Sigmoid colon (tissue), 6 donors: ENCODE measurements at regions not wholly inside any gene's neighbourhood (a gene's known extent, or its start where the extent isn't known, plus 50 kb on each side); places are given as distances from the start of the nearest gene placed in this dataset.

Experiments
- DNase-seq: peaks from one replicate; pipeline ENCODE4 v3.0.0-alpha.2; 2019
- H3K27ac ChIP-seq, 4 donors: fragments of 200-600 bp; sonication (generic); one replicate each; pipeline ENCODE4 v1.5.1; 2016 to 2019; ENCODE audit warnings: mild to moderate bottlenecking in 1 of 4
- H3K27me3 ChIP-seq, 3 donors: fragments of 200-600 bp; sonication (generic); one replicate each; pipeline ENCODE4 v1.5.1; 2019; ENCODE audit warnings: mild to moderate bottlenecking in 1 of 3
- H3K36me3 ChIP-seq, 4 donors: fragments of 200-600 bp; sonication (generic); one replicate each; pipeline ENCODE4 v1.5.1; 2016 to 2019
- H3K4me1 ChIP-seq, 4 donors: fragments of 200-600 bp; sonication (generic); one replicate each; pipeline ENCODE4 v1.5.1; 2017 to 2019
- H3K4me3 ChIP-seq, 4 donors: fragments of 200-600 bp; sonication (generic); one replicate each; pipeline ENCODE4 v1.5.1; 2017 to 2019; ENCODE audit warnings: mild to moderate bottlenecking in 2 of 4, moderate library complexity in 1 of 4
- H3K9me3 ChIP-seq, 4 donors: fragments of 200-600 bp in 3 of 4; sonication (generic) in 3 of 4; one replicate each; pipeline versions ENCODE4 v1.5.1 to v1.6.1; 2013 to 2019
- EP300 ChIP-seq, 4 donors: sonication (generic); formaldehyde crosslinking; IDR thresholded peaks; one replicate each; pipeline ENCODE4 v1.6.1; 2017; ENCODE audit warnings: antibody characterized with exemption in 4 of 4
- POLR2A ChIP-seq, 2 donors: fragments of 450-650 bp; IDR thresholded peaks; one replicate each; pipeline ENCODE4 v1.6.1; 2016; ENCODE audit warnings: antibody characterized with exemption in 2 of 2, mild to moderate bottlenecking in 2 of 2, moderate library complexity in 2 of 2
- POLR2AphosphoS5 ChIP-seq, 4 donors: sonication (generic); formaldehyde crosslinking; IDR thresholded peaks; one replicate each; pipeline ENCODE4 v1.6.1; 2017; ENCODE audit warnings: antibody characterized with exemption in 4 of 4
- WGBS, 2 donors: extraction: QIAGEN DNeasy Blood & Tissue Kit; methylation state at CpG; one replicate each; pipeline ENCODE4 v1.1.7; 2013; 5-methylcytosine and 5-hydroxymethylcytosine counted together
- intact Hi-C: fragments of 100-400 bp; cut with DNase I; formaldehyde crosslinking; loops from one replicate; pipeline ENCODE4 v1.15.1; 2023
- TF ChIP-seq, protein P1 (sequence below), 4 experiments: fragments of 450-650 bp in 3 of 4; fragments of 200-600 bp in 1 of 4; IDR thresholded peaks; one replicate each; pipeline ENCODE4 v1.5.1; 2016 to 2019; ENCODE audit warnings: antibody characterized with exemption in 4 of 4, mild to moderate bottlenecking in 3 of 4, moderate library complexity in 2 of 4
- donor health status: healthy with polysubstance abuse.
- donor health status: healthy.

DNA sequence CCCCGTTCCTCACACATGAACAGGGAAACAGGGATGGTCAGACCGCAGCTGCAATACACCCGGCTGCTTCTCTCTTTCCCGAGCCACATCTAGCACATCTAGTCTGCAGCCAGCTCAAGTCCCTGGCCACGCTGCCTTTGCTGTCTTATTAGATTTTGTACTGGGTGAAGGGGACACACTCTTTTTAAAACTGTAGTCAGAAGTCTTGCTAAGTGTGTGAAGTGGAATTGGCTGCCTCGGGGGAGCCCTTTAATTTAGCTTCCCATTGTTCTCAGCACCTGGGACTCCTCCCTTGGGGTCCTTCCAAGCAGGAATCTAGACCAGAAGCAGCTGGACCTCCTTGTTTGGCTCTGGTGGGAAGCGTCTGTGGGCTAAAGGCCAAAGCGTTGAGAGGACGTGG is 420.0 kb downstream of the CTTN start:
- intact Hi-C loops: no loop called here
- WGBS, 2 donors: 81 to 89% methylated on average over 9 of the region's 9 CpGs
- Histone ChIP-seq H3K9me3 (no peaks in the 10 kb centered on the region), H3K27ac (no peak overlapping the region), H3K4me1 (peaks cover 0 to 5% (median 0%) of the 10 kb centered on the region in 4 donors), H3K4me3 (no peak overlapping the region), H3K36me3 (no peaks in the 10 kb centered on the region), H3K27me3 (no peaks in the 10 kb centered on the region)
- TF ChIP-seq EP300 (IDR thresholded peaks at IDR 0.05): no peak
- TF ChIP-seq POLR2A (IDR thresholded peaks at IDR 0.05): no peak
- TF ChIP-seq, protein P1, sequence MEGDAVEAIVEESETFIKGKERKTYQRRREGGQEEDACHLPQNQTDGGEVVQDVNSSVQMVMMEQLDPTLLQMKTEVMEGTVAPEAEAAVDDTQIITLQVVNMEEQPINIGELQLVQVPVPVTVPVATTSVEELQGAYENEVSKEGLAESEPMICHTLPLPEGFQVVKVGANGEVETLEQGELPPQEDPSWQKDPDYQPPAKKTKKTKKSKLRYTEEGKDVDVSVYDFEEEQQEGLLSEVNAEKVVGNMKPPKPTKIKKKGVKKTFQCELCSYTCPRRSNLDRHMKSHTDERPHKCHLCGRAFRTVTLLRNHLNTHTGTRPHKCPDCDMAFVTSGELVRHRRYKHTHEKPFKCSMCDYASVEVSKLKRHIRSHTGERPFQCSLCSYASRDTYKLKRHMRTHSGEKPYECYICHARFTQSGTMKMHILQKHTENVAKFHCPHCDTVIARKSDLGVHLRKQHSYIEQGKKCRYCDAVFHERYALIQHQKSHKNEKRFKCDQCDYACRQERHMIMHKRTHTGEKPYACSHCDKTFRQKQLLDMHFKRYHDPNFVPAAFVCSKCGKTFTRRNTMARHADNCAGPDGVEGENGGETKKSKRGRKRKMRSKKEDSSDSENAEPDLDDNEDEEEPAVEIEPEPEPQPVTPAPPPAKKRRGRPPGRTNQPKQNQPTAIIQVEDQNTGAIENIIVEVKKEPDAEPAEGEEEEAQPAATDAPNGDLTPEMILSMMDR (IDR thresholded peaks at IDR 0.05): no peak
- TF ChIP-seq POLR2AphosphoS5 (IDR thresholded peaks at IDR 0.05): no peak
- no peak for DNase-seq

GRCh38 chr11:70819022-70819421 is 420.7 kb downstream of the CTTN start:
- TF ChIP-seq POLR2A (IDR thresholded peaks at IDR 0.05): no peak
- no peak for TF ChIP-seq POLR2AphosphoS5 (IDR thresholded peaks at IDR 0.05)
- TF ChIP-seq, protein P1 (IDR thresholded peaks at IDR 0.05): no peak
- no peak for TF ChIP-seq EP300 (IDR thresholded peaks at IDR 0.05)
- 77 to 85% methylated on average over 15 of the region's 15 CpGs for WGBS, 2 donors
- Histone ChIP-seq H3K9me3 (no peaks in the 10 kb centered on the region), H3K4me1 (peaks cover 0 to 5% (median 0%) of the 10 kb centered on the region in 4 donors), H3K27ac (no peak overlapping the region), H3K36me3 (no peaks in the 10 kb centered on the region), H3K27me3 (peaks cover 0 to 2% (median 0%) of the 10 kb centered on the region in 3 donors), H3K4me3 (no peak overlapping the region)
- DNase-seq: no peak
- intact Hi-C loops: no loop called here

DNA sequence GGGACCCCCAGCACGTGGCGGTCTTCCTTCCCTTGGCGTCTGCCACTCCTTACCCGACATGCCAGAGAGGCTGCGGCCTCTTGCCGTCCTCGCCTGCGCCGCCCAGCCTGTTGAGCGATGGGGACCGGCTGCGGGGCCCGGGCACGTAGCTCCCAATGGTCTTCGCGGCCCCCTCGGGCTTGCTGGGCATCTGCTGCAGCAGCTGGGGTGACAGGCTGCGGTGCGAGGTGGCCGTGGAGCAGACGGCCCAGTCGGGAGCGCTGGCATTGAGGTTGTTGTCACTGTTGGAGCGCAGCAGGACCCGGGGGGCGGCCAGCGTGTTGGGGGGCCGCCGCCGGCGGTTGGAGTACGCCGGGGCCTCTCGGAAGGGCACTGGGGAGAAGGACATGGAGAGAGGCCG is 422.0 kb downstream of the CTTN start:
- TF ChIP-seq EP300 (IDR thresholded peaks at IDR 0.05): no peak
- TF ChIP-seq POLR2AphosphoS5 (IDR thresholded peaks at IDR 0.05): no peak
- TF ChIP-seq, protein P1 (IDR thresholded peaks at IDR 0.05): no peak
- TF ChIP-seq POLR2A (IDR thresholded peaks at IDR 0.05): no peak
- Histone ChIP-seq H3K4me1 (peaks cover 0 to 11% (median under 1%) of the 10 kb centered on the region in 4 donors), H3K36me3 (no peaks in the 10 kb centered on the region), H3K27me3 (peaks cover 0 to 14% (median 0%) of the 10 kb centered on the region in 3 donors), H3K9me3 (no peaks in the 10 kb centered on the region), H3K4me3 (no peak overlapping the region), H3K27ac (no peak overlapping the region)
- DNase-seq: no peak
- 95 to 96% methylated on average over 35 of the region's 35 CpGs for WGBS, 2 donors
- intact Hi-C loops: no loop called here

GRCh38 chr11:70820712-70821111 is 422.4 kb downstream of the CTTN start:
- TF ChIP-seq POLR2AphosphoS5 (IDR thresholded peaks at IDR 0.05): no peak
- TF ChIP-seq POLR2A (IDR thresholded peaks at IDR 0.05): no peak
- TF ChIP-seq, protein P1 (IDR thresholded peaks at IDR 0.05): no peak
- no peak for TF ChIP-seq EP300 (IDR thresholded peaks at IDR 0.05)
- no peak for DNase-seq
- H3K4me3 ChIP-seq: no peak overlapping the region
- peaks cover 0 to 14% (median 0%) of the 10 kb centered on the region in 3 donors for H3K27me3 ChIP-seq
- H3K9me3 ChIP-seq: no peaks in the 10 kb centered on the region
- no peak overlapping the region for H3K27ac ChIP-seq
- no peaks in the 10 kb centered on the region for H3K36me3 ChIP-seq
- H3K4me1 ChIP-seq: peaks cover 0 to 15% (median under 1%) of the 10 kb centered on the region in 4 donors
- 93 to 94% methylated on average over 14 of the region's 14 CpGs for WGBS, 2 donors
- intact Hi-C loops: no loop called here

- no peak overlapping the region for H3K27ac ChIP-seq
- H3K9me3 ChIP-seq: no peaks in the 10 kb centered on the region
- 92 to 94% methylated on average over 7 of the region's 7 CpGs for WGBS, 2 donors
- DNase-seq: no peak
- H3K36me3 ChIP-seq: no peaks in the 10 kb centered on the region
- H3K4me1 ChIP-seq: peaks cover 2 to 36% (median 23%) of the 10 kb centered on the region in 4 donors
- H3K4me3 ChIP-seq: no peak overlapping the region
- intact Hi-C loops: no loop called here
- TF ChIP-seq, protein P1 (IDR thresholded peaks at IDR 0.05): no peak
- H3K27me3 ChIP-seq: peaks cover 0 to 23% (median 0%) of the 10 kb centered on the region in 3 donors
Observed at GRCh38 chr11:70823771-70824170, 425.4 kb downstream of the CTTN start.
